ENCODE measurements at regions not wholly inside any gene's neighbourhood (a gene's known extent, or its start where the extent isn't known, plus 50 kb on each side); places are given as distances from the start of the nearest gene placed in this dataset.

DNA sequence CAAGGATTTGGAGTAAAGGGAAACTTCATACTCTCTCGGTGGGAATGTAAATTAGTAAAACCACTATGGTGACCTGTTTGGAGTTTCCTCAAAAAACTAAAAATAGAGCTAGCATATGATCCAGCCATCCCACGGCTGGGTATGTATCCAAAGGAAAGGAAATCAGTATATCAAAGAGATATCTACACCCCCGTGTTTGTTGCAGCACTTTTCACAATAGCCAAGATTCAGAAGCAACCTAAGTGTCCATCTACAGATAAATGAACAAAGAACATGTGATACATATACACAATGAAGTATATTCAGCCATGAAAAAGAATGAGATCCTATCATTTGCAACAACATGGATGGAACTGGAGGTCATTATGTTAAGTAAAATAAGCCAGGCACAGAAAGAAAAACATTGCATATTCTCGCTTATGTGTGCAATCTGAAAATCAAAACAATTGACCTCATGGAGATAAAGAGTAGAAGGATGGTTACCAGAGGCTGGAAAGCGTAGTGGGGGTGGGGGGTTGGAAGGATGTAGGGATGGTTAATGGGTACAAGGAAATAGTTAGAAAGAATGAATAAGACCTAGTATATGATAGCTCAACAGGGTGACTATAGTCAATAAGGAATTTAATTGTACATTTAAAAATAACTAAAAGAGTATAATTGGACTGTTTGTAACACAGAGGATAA, 468.0 kb downstream of the BCAT1 start:
- TF ChIP-seq, protein P1, sequence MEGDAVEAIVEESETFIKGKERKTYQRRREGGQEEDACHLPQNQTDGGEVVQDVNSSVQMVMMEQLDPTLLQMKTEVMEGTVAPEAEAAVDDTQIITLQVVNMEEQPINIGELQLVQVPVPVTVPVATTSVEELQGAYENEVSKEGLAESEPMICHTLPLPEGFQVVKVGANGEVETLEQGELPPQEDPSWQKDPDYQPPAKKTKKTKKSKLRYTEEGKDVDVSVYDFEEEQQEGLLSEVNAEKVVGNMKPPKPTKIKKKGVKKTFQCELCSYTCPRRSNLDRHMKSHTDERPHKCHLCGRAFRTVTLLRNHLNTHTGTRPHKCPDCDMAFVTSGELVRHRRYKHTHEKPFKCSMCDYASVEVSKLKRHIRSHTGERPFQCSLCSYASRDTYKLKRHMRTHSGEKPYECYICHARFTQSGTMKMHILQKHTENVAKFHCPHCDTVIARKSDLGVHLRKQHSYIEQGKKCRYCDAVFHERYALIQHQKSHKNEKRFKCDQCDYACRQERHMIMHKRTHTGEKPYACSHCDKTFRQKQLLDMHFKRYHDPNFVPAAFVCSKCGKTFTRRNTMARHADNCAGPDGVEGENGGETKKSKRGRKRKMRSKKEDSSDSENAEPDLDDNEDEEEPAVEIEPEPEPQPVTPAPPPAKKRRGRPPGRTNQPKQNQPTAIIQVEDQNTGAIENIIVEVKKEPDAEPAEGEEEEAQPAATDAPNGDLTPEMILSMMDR (IDR thresholded peaks at IDR 0.05), result no peak
- TF ChIP-seq POLR2A (IDR thresholded peaks at IDR 0.05), result no peak
